Osteoblast (primary cell): ENCODE measurements at regions not wholly inside any gene's neighbourhood (a gene's known extent, or its start where the extent isn't known, plus 50 kb on each side); places are given as distances from the start of the nearest gene placed in this dataset.

Experiments
- DNase-seq: peaks from one replicate; pipeline ENCODE4 v3.0.0; 2011; ENCODE audit warnings: low spot score, mixed read lengths; ENCODE audit not compliant: insufficient read length; ENCODE audit errors: missing footprints
- H2AFZ ChIP-seq: 2 replicates; pipeline ENCODE4 v1.6.0; 2011; ENCODE audit warnings: mild to moderate bottlenecking, low read length
- H3K27ac ChIP-seq: 2 replicates; pipeline ENCODE4 v1.5.1; 2011; ENCODE audit warnings: mild to moderate bottlenecking, low read depth, low read length, moderate library complexity
- H3K27me3 ChIP-seq: 2 replicates; pipeline ENCODE4 v1.6.0; 2012; ENCODE audit warnings: mild to moderate bottlenecking, control low read depth, inconsistent platforms, low read length, moderate library complexity; ENCODE audit not compliant: insufficient read depth
- H3K36me3 ChIP-seq: 2 replicates; pipeline ENCODE4 v1.5.1; 2011; ENCODE audit warnings: mild to moderate bottlenecking, low read length, control low read depth, moderate library complexity; ENCODE audit not compliant: insufficient read depth
- H3K4me1 ChIP-seq: 2 replicates; pipeline ENCODE4 v1.5.1; 2011; ENCODE audit warnings: mild to moderate bottlenecking, low read length, control low read depth, moderate library complexity; ENCODE audit not compliant: insufficient read depth
- H3K4me2 ChIP-seq: 2 replicates; pipeline ENCODE4 v1.6.0; 2011; ENCODE audit warnings: mild to moderate bottlenecking, low read length; ENCODE audit not compliant: insufficient read depth
- H3K4me3 ChIP-seq: fragments of 200-600 bp; sonication (generic); 3 replicates; pipeline ENCODE4 v1.5.1; 2012; ENCODE audit warnings: mild to moderate bottlenecking, low read length, inconsistent platforms; ENCODE audit not compliant: insufficient read depth
- H3K79me2 ChIP-seq: 2 replicates; pipeline ENCODE4 v1.6.0; 2012; ENCODE audit warnings: mild to moderate bottlenecking, low read length, control low read depth, inconsistent platforms; ENCODE audit not compliant: insufficient read depth
- H3K9me3 ChIP-seq: 2 replicates; pipeline ENCODE4 v1.5.1; 2011; ENCODE audit warnings: low read depth, low read length, control low read depth
- H4K20me1 ChIP-seq: 2 replicates; pipeline ENCODE4 v1.6.0; 2012; ENCODE audit warnings: mild to moderate bottlenecking, low read length, control low read depth; ENCODE audit not compliant: insufficient read depth
- CTCF ChIP-seq: IDR thresholded peaks from 2 replicates; pipeline ENCODE4 v1.5.1; 2011; ENCODE audit warnings: mild to moderate bottlenecking, low read depth, low read length, moderate library complexity; ENCODE audit errors: extremely low read depth

DNA sequence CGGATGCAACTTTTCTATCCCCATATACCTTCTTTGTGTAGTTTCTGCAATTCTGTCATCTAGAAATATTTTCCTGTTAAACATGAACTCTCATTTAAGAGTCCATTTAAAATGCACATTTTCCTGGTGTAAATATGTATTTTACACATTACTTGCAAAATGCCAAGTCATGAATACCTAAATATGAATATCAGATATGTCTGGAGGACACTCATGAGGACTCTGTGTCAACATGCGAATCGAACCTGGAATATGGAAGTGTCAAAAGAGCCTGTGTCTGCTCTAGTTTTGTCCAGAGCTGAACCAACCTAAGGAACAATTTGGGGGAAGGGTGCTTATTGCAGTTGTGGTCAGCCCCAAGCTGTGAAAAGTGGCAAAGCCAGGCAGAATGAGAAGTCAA, 163.7 kb upstream of the CELF2 start:
- no peaks in the 10 kb centered on the region for H3K9me3 ChIP-seq
- H3K36me3 ChIP-seq = no peaks in the 10 kb centered on the region
- H3K4me3 ChIP-seq = no peak overlapping the region
- no peaks in the 10 kb centered on the region for H3K79me2 ChIP-seq
- H3K4me1 ChIP-seq = no peaks in the 10 kb centered on the region
- H3K4me2 ChIP-seq = no peak overlapping the region
- TF ChIP-seq CTCF = no peak
- H2AFZ ChIP-seq = no peak overlapping the region
- DNase-seq = peak; percentile 11
- H3K27ac ChIP-seq = no peak overlapping the region
- H3K27me3 ChIP-seq = no peaks in the 10 kb centered on the region
- H4K20me1 ChIP-seq = no peaks in the 10 kb centered on the region

DNA sequence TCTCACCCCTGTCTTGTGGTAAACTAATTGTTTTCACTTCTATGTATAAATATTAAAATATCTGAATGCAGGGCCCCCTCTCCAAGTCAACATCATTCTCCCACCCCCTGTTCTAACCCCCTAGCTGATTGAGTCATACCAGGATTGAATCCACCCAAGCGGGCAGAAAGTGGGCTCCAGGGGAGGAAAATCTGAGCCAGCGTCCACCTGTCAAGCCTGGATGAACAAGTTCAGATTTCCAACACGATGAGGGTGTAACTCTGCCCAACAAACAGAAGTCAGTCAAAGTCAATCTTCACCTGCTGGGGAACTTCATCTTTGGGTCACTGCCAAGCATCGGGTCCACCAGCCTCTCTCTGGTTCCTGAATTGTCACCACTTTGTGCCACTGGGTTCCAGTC, 162.9 kb upstream of the CELF2 start:
- no peak for TF ChIP-seq CTCF
- DNase-seq = peak; percentile 2

GRCh38 chr10:10855151-10855581, 162.5 kb upstream of the CELF2 start:
- H3K27ac ChIP-seq = no peak overlapping the region
- no peaks in the 10 kb centered on the region for H4K20me1 ChIP-seq
- H3K9me3 ChIP-seq = no peaks in the 10 kb centered on the region
- DNase-seq = peak; percentile 25
- H3K27me3 ChIP-seq = no peaks in the 10 kb centered on the region
- no peak overlapping the region for H3K4me3 ChIP-seq
- H3K4me1 ChIP-seq = no peaks in the 10 kb centered on the region
- H2AFZ ChIP-seq = no peak overlapping the region
- H3K4me2 ChIP-seq = no peak overlapping the region
- no peaks in the 10 kb centered on the region for H3K79me2 ChIP-seq
- H3K36me3 ChIP-seq = no peaks in the 10 kb centered on the region
- no peak for TF ChIP-seq CTCF

More for the DNA sequence above, 162.9 kb upstream of the CELF2 start:
- H4K20me1 ChIP-seq = no peaks in the 10 kb centered on the region
- no peak overlapping the region for H3K27ac ChIP-seq
- no peaks in the 10 kb centered on the region for H3K36me3 ChIP-seq
- H3K4me2 ChIP-seq = no peak overlapping the region
- no peak overlapping the region for H3K4me3 ChIP-seq
- no peaks in the 10 kb centered on the region for H3K79me2 ChIP-seq
- H2AFZ ChIP-seq = no peak overlapping the region
- H3K27me3 ChIP-seq = no peaks in the 10 kb centered on the region
- no peaks in the 10 kb centered on the region for H3K4me1 ChIP-seq
- H3K9me3 ChIP-seq = no peaks in the 10 kb centered on the region

DNA sequence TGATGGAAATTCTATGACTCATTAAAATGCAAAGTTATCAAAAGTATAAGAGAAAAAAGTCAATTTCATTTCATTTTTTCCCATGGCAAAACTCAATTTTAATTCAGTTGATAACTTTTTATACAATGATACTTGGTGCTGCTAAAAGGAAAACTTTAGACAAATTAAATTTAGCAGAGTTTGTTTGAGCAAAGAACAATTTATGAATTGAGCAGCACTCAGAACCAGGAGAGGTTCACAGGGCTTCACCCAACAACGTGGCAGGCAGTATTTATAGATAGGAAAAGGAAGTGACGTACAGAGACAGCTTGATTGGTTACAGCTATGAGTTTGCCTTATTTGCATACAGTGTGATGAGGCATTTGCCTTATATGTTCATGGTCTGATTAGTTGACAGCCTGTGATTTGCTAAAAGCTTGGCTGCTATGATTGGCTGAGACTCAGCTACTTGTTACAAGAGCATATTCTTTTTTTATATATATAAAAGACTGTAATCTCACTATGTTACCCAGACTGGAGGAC, 157.2 kb upstream of the CELF2 start:
- Histone ChIP-seq H2AFZ (no peak overlapping the region), H3K4me1 (no peaks in the 10 kb centered on the region), H3K4me3 (no peak overlapping the region), H3K36me3 (no peaks in the 10 kb centered on the region), H3K4me2 (no peak overlapping the region), H4K20me1 (no peaks in the 10 kb centered on the region), H3K9me3 (no peaks in the 10 kb centered on the region), H3K27ac (no peak overlapping the region), H3K79me2 (no peaks in the 10 kb centered on the region), H3K27me3 (no peaks in the 10 kb centered on the region)
- TF ChIP-seq CTCF = no peak
- no peak for DNase-seq
